Aorta (tissue), 5 donors: ENCODE measurements at regions not wholly inside any gene's neighbourhood (a gene's known extent, or its start where the extent isn't known, plus 50 kb on each side); places are given as distances from the start of the nearest gene placed in this dataset.

Source experiments
- ATAC-seq: fragments of 200-7000 bp; cut with Tn5 transposase; one replicate; pipeline ENCODE4 v1.9.1; 2022; ENCODE audit warnings: moderate library complexity; ENCODE audit not compliant: low FRiP score
- DNase-seq, 2 donors: peaks; one replicate each; pipeline ENCODE4 v3.0.0-alpha.2; 2020
- H3K27ac ChIP-seq, 2 donors: one replicate each; pipeline ENCODE4 v1.5.1; 2013; ENCODE audit warnings: low read length in 2 of 2, mild to moderate bottlenecking in 2 of 2, moderate library complexity in 2 of 2, control low read depth in 1 of 2, inconsistent platforms in 1 of 2, low read depth in 1 of 2
- H3K27me3 ChIP-seq, 2 donors: one replicate each; pipeline ENCODE4 v1.6.1; 2013; ENCODE audit warnings: control low read depth in 1 of 2, low read length in 1 of 2, mild to moderate bottlenecking in 1 of 2, moderate library complexity in 1 of 2; ENCODE audit not compliant: insufficient read depth in 2 of 2, control insufficient read depth in 1 of 2
- H3K36me3 ChIP-seq, 2 donors: one replicate each; pipeline ENCODE4 v1.6.1; 2013; ENCODE audit warnings: control low read depth in 1 of 2, low read length in 1 of 2, mild to moderate bottlenecking in 1 of 2; ENCODE audit not compliant: insufficient read depth in 2 of 2, control insufficient read depth in 1 of 2
- H3K4me1 ChIP-seq, 2 donors: one replicate each; pipeline ENCODE4 v1.6.1; 2013; ENCODE audit warnings: low read length in 2 of 2, control low read depth in 1 of 2, mild to moderate bottlenecking in 1 of 2, moderate library complexity in 1 of 2; ENCODE audit not compliant: insufficient read depth in 2 of 2, control insufficient read depth in 1 of 2
- H3K4me3 ChIP-seq, 2 donors: one replicate each; pipeline ENCODE4 v1.5.1; 2013; ENCODE audit warnings: low read length in 2 of 2, control low read depth in 1 of 2, mild to moderate bottlenecking in 1 of 2
- H3K9me3 ChIP-seq: one replicate; pipeline ENCODE4 v1.6.1; 2013; ENCODE audit warnings: mild to moderate bottlenecking, low read length; ENCODE audit not compliant: control insufficient read depth
- WGBS, 2 donors: extraction: QIAGEN DNeasy Blood & Tissue Kit; methylation state at CpG; one replicate each; pipeline ENCODE4 v1.1.7; 2013; 5-methylcytosine and 5-hydroxymethylcytosine counted together
- intact Hi-C, 2 donors: fragments of 100-400 bp; cut with DNase I; formaldehyde crosslinking; loops; one replicate each; pipeline versions ENCODE4 v1.14.2 to v1.15.0; 2022
- donor health status: healthy with polysubstance abuse.
- donor health status: Bipolar disorder and iron deficiency.
- donor health status: DM: no; HTN: no; CAD: no.
- donor health status: DM: no; HTN: no; CAD: no.
- donor health status: DM: yes; HTN: yes; CAD: no.

GRCh38 chr9:79984429-79985067 is 412.8 kb downstream of the TLE4 start:
- no peak overlapping the region for H3K27ac ChIP-seq
- H3K27me3 ChIP-seq: no peaks in the 10 kb centered on the region
- H3K4me1 ChIP-seq: peaks cover 0 to 2% of the 10 kb centered on the region in 2 donors
- WGBS, 2 donors: 61 to 69% methylated on average over 4 of the region's 4 CpGs
- no peak overlapping the region for H3K4me3 ChIP-seq
- H3K36me3 ChIP-seq: no peaks in the 10 kb centered on the region
- ATAC-seq: no peak
- DNase-seq: no peak
- intact Hi-C loops: no loop called here
- no peaks in the 10 kb centered on the region for H3K9me3 ChIP-seq

GRCh38 chr9:79980432-79980831 is 408.7 kb downstream of the TLE4 start:
- Histone ChIP-seq H3K27me3 (peaks cover 0 to 1% of the 10 kb centered on the region in 2 donors), H3K4me3 (no peak overlapping the region), H3K4me1 (peaks cover 0 to 2% of the 10 kb centered on the region in 2 donors), H3K36me3 (no peaks in the 10 kb centered on the region), H3K27ac (no peak overlapping the region), H3K9me3 (no peaks in the 10 kb centered on the region)
- WGBS, 2 donors: 77 to 84% methylated on average over 3 of the region's 3 CpGs
- no peak for ATAC-seq
- DNase-seq: no peak
- intact Hi-C loops: no loop called here

GRCh38 chr9:79977510-79978197 is 405.9 kb downstream of the TLE4 start:
- 3 to 16% methylated on average over 1 of the region's 1 CpG for WGBS, 2 donors
- H3K27ac ChIP-seq: no peak overlapping the region
- intact Hi-C loops: no loop called here
- no peak for DNase-seq
- H3K27me3 ChIP-seq: peaks cover 0 to 1% of the 10 kb centered on the region in 2 donors
- no peaks in the 10 kb centered on the region for H3K9me3 ChIP-seq
- no peak for ATAC-seq
- H3K4me1 ChIP-seq: no peaks in the 10 kb centered on the region
- H3K4me3 ChIP-seq: no peak overlapping the region
- H3K36me3 ChIP-seq: no peaks in the 10 kb centered on the region

GRCh38 chr9:79977074-79977435 is 405.3 kb downstream of the TLE4 start:
- ATAC-seq (no peak), DNase-seq (no peak)
- Histone ChIP-seq H3K4me1 (no peaks in the 10 kb centered on the region), H3K27me3 (peaks cover 0 to 1% of the 10 kb centered on the region in 2 donors), H3K4me3 (no peak overlapping the region), H3K36me3 (no peaks in the 10 kb centered on the region), H3K27ac (no peak overlapping the region), H3K9me3 (no peaks in the 10 kb centered on the region)
- intact Hi-C loops: no loop called here
- 62 to 67% methylated on average over 10 of the region's 10 CpGs for whole genome bisulfite sequencing, 2 donors

- H3K4me3 ChIP-seq: no peak overlapping the region
- no peaks in the 10 kb centered on the region for H3K36me3 ChIP-seq
- H3K4me1 ChIP-seq: no peaks in the 10 kb centered on the region
- no peaks in the 10 kb centered on the region for H3K9me3 ChIP-seq
- WGBS, 2 donors: 79 to 84% methylated on average over 16 of the region's 16 CpGs
- H3K27ac ChIP-seq: no peak overlapping the region
- intact Hi-C loops: no loop called here
- ATAC-seq (no peak), DNase-seq (no peak)
- peaks cover 0 to 1% of the 10 kb centered on the region in 2 donors for H3K27me3 ChIP-seq
Observed at GRCh38 chr9:79976257-79977073, 404.7 kb downstream of the TLE4 start.

- intact Hi-C loops: no loop called here
- H3K27ac ChIP-seq: no peak overlapping the region
Observed at GRCh38 chr9:79975621-79976256, 404.0 kb downstream of the TLE4 start.

GRCh38 chr9:79974806-79975422 is 403.1 kb downstream of the TLE4 start:
- WGBS, 2 donors: 75 to 76% methylated on average over 12 of the region's 12 CpGs

More at GRCh38 chr9:79975621-79976256, 404.0 kb downstream of the TLE4 start:
- H3K27me3 ChIP-seq: peaks cover 0 to 1% of the 10 kb centered on the region in 2 donors
- no peaks in the 10 kb centered on the region for H3K36me3 ChIP-seq
- DNase-seq: no peak
- 70 to 78% methylated on average over 10 of the region's 10 CpGs for WGBS, 2 donors
- no peak overlapping the region for H3K4me3 ChIP-seq
- no peaks in the 10 kb centered on the region for H3K4me1 ChIP-seq
- ATAC-seq: no peak
- no peaks in the 10 kb centered on the region for H3K9me3 ChIP-seq

GRCh38 chr9:79973627-79974026 is 401.9 kb downstream of the TLE4 start:
- DNase-seq: no peak
- WGBS, 2 donors: 90 to 91% methylated on average over 3 of the region's 3 CpGs
- Histone ChIP-seq H3K27ac (no peak overlapping the region), H3K27me3 (peaks cover 0 to 1% of the 10 kb centered on the region in 2 donors), H3K36me3 (no peaks in the 10 kb centered on the region), H3K4me3 (no peak overlapping the region), H3K4me1 (no peaks in the 10 kb centered on the region), H3K9me3 (no peaks in the 10 kb centered on the region)
- no peak for ATAC-seq
- intact Hi-C loops: loop anchor here in 1 of 2 donors (5.0 kb wide), 1 partner anchor 406 kb away; no protein-coding TSS in a partner anchor

More at GRCh38 chr9:79974806-79975422, 403.1 kb downstream of the TLE4 start:
- Histone ChIP-seq H3K4me1 (no peaks in the 10 kb centered on the region), H3K4me3 (no peak overlapping the region), H3K9me3 (no peaks in the 10 kb centered on the region), H3K36me3 (no peaks in the 10 kb centered on the region), H3K27ac (no peak overlapping the region), H3K27me3 (peaks cover 0 to 1% of the 10 kb centered on the region in 2 donors)
- intact Hi-C loops: loop anchor here in 1 of 2 donors (5.0 kb wide), 1 partner anchor 408 kb away; no protein-coding TSS in a partner anchor
- no peak for DNase-seq
- ATAC-seq: no peak
